Nucleus accumbens (tissue), 56 donors: ENCODE measurements at regions not wholly inside any gene's neighbourhood (a gene's known extent, or its start where the extent isn't known, plus 50 kb on each side); places are given as distances from the start of the nearest gene placed in this dataset.

ENCODE experiments used
- DNase-seq, 56 donors: peaks; one replicate each; lab custom pipeline; 2025; lab: John Stamatoyannopoulos, UW

DNA sequence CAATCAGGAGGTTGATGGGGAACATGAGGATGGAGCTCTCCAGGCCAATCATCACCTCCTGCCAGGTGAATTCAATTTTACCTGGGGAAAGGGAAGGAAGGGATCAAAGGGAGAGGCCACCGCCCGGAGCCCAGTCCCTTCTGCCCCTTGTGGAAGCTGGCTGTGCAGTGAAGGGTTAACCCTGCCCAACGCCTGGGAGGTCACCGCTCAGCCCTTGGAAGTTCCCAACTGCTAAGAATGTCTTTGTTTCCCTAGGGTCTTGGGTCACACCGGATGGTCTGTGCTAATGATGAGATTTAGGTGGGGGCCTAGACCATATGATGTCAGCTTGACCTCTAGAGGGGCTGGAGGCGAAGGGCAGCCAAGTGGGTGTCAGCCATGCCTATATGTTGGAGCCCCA lies 52.1 kb upstream of the GCSH start:
- DNase-seq: no peak
